ENCODE measurements at regions not wholly inside any gene's neighbourhood (a gene's known extent, or its start where the extent isn't known, plus 50 kb on each side); places are given as distances from the start of the nearest gene placed in this dataset.
"Not testable (repeated sequence)": the region's sequence is repeated elsewhere in the genome, so short reads cannot be mapped to it uniquely, and the experiment has no call there.

GRCh38 chr10:21141946-21142492, 244.9 kb upstream of the NEBL start:
- no peak for DNase-seq (ENCODE audit: low read depth)

DNA sequence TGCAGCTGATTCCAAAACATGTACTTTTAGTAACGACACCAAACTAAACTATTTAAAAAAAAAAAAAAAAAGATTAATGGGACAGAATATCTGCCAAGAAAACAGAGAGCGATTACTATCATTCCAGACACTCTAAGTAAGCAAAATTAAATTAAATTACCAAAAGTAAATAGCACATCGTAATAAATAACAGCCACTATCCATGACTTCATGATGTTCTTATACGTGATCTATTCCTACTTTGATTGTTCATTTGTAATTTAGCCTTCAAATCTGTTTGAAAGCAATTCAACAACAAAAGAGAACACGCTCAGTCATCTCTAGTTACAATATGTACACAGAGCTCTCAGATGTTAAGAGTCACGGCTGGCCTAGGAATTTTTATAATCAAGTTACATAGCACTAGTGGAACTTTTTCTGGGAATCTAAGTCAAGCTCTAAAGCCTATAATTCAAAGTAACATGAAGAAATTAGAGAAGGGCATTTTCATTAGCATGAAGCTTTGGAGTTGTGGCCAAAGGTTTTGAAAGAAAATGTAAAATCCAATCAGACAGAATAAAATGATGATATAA, 241.7 kb upstream of the NEBL start:
- no peak for DNase-seq (ENCODE audit: low read depth)

DNA sequence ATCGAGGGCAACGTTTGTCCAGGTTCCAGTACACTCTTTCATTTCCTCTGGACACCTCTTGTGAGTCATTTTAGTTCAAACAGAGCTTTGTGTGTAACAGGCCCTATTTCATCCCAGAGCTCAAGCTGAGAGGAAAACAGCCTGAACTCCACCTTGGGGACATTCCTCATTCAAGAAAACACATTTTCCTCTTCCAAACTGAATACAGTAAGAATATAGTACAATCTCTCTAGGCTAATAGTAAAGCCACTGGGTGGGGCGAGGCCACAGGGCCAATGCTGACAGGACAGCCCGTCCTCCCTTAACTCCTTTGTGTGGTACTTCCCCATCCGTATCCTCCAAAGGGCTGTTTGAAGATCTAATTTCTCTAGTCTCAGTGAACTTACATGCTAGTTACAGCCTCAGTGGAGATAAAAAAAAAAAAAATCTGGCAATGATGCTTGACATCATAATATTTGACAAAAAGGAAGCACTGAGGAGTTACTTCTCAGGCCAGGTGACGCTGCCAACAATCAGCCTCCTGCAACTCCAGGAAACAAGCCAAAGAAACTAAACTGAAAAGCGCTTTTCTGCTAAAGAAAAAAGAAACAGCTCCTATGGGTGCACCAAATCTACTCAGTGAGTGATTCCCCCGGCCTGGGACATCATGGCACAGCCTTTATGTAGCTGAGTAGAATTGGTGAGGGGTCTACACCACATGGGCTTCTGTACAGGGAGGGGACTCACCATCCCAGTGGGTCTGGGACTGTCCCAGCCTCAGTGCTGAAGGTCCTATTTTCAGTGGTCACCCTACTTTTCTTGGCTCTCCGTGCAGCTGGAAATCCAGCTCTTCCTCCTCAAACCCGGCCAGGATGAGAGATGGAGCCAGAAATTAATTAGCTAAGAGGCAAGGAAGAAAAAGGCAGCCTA, 238.2 kb upstream of the NEBL start:
- DNase-seq (ENCODE audit: low read depth) = no peak

DNA sequence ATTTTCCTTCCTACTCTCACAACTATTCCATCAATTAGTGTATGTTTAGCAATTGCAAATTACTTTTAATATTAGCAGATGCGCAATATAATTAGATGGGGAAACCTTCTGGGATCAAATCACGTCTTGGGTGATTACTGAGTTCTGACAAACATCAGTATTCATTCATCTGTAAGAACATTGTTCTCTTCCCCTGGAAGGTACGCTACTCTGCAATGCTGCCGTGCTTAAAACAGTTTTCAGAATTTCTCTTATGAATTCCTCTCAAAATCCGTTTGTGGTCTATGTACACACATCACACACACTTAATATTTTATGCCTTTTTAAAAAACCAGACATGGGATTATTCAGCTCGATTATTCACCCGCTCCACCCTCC, 237.5 kb upstream of the NEBL start:
- DNase-seq (ENCODE audit: low read depth) = no peak

DNA sequence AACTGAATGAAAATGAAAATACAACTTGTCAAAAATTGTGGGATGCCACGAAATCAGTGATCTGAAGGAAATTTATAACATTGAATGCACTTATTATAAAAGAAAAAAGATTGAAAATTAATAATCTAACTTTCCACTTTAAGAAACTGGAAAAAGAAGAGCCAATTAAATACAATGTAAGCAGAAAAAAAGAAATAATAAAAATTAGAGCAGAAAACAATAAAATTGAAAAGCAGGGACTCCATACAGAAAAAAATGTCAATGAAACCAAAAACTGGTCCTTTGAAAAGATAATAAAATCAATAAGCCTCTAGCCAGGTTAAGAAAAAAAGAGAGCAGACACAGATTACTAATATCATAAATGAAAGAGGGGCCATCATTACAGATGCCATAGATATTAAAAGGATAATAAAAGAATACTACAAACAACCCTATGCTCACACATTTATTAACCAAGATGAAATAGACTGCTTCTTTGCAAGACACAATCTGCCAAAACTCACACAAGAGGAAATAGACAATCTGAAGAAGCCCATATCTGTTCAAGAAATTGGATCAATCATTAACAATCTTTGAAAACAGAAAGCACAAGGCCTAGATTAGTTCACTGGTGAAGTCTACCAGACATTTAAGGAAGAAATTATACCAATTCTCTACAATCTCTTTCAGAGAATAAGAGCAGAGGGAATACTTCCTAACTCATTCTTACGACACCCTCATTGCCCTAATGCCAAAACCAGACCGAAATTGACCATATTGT, 233.8 kb upstream of the NEBL start:
- no peak for DNase-seq (ENCODE audit: low read depth)

DNA sequence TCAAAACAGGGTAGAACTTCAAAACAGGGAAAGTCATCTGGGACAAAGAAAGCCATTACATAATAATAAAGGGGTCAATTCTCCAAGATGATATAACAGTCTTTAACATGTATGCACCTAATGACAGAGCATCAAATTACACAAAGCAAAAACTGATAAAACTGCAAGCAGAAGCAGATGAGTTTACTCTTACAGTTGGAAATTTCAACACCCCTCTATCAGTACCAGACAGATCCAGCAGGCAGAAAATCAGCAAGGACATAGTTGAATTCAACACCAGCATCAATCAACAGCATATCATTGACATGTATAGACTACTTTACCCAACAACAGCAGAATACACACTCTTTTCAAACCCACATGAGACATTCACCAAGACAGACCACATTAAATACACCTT, 233.0 kb upstream of the NEBL start:
- DNase-seq (ENCODE audit: low read depth) = no peak

DNA sequence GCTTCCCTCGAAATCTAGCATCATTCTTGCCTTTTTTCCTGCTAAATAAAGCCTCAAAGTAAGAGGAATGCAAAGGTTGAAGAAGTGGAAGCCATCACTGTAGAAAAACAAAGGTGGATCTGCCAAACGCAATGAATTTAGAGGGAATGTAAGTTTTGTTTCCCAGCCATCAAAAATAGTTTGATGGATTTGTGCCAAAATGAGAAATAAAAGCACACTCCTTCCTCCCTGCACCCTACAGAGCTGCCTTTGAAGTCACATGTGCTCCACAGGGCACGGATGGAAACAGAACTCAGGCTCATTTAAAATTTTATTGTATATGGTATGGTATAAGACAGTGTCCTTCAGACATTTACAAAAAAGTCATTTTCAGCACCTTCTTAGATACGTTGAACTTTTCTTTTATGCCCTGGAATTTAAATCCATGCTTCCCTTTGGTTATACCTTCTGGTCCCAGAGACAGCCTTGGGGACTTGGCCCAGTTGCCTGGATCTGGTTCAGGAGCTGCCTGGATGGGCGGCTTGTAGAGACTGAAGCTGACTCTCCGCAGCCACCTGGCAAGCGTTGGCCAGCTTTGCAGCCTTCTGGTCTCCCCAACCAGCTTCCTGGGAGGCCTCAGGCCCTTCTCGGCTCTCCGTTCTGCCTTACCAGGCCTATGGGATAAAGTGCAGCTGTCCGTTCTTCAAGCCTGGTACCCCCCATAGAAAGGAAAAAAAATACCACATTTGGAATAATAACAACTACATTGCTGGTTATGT, 228.5 kb upstream of the NEBL start:
- DNase-seq (ENCODE audit: low read depth) = no peak

DNA sequence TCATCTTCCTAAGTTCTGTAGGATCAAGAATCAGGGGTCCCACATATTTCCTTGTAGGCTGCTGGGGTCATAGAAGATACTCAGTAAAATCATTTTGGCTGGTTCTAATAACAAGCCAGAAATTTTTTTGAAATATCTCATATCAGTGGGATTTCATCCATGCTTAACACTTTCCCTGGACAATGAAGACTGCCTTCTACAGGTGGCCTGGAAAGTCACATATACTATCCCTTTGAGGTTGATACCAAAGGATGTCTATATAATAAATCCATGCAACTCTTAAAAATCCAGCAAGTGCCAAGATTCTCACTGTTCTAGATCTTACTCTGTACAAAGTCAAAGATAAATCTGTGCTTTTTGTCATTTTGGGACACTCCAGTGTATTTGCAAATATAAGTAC, 225.8 kb upstream of the NEBL start:
- DNase-seq (ENCODE audit: low read depth) = no peak

- DNase-seq (ENCODE audit: low read depth) = not testable (repeated sequence)
Observed at GRCh38 chr10:21121822-21122221, 224.7 kb upstream of the NEBL start.

GRCh38 chr10:21114683-21115082, 217.6 kb upstream of the NEBL start:
- DNase-seq (ENCODE audit: low read depth) = no peak

- DNase-seq (ENCODE audit: low read depth) = no peak
Observed at GRCh38 chr10:21110358-21110757, 213.2 kb upstream of the NEBL start.

DNA sequence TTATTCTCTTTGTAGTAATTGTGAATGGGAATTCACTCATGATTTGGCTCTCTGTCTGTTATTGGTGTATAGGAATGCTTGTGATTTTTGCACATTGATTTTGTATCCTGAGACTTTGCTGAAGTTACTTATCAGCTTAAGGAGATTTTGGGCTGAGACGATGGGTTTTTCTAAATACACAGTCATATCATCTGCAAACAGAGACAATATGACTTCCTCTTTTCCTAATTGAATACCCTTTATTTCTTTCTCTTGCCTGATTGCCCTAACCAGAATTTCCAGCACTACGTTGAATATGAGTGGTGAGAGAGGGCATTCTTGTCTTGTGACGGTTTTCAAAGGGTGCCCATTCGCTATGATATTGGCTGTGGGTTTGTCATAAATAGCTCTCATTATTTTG, 209.8 kb upstream of the NEBL start:
- DNase-seq (ENCODE audit: low read depth) = not testable (repeated sequence)

DNA sequence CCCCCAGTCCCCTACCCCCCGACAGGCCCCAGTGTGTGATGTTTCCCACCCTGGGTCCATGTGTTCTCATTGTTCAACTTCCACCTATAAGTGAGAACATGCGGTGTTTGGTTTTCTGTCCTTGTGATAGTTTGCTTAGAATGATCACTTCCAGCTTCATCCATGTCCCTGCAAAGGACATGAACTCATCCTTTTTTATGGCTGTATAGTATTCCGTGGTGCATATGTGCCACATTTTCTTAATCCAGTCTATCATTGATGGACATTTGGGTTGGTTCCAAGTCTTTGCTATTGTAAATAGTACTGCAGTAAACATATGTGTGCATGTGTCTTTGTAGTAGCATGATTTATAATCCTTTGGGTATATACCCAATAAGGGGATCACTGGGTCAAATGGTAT, 208.2 kb upstream of the NEBL start:
- not testable (repeated sequence) for DNase-seq (ENCODE audit: low read depth)

- no peak for DNase-seq (ENCODE audit: low read depth)
Observed at GRCh38 chr10:21100871-21101514, 203.9 kb upstream of the NEBL start.

DNA sequence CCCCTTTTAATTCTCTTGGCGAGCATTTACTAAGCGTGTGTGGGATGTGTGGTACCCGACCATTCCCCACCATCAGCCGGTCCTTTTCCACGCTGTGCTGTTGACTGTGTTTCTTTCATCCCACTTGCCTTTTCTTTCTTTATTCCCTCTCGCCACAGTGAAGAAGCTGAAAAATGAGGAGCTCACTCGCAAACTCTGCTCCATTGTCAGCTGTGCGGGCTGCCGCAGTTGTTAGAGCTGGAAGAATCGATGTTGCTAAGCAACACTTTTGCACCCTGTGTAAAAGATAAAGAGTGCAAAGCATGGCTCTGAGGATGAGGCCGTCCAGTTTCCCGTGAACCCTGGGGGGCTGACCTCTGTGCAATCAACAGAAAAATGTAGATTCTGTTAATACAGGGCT, 203.1 kb upstream of the NEBL start:
- DNase-seq (ENCODE audit: low read depth) = no peak

DNA sequence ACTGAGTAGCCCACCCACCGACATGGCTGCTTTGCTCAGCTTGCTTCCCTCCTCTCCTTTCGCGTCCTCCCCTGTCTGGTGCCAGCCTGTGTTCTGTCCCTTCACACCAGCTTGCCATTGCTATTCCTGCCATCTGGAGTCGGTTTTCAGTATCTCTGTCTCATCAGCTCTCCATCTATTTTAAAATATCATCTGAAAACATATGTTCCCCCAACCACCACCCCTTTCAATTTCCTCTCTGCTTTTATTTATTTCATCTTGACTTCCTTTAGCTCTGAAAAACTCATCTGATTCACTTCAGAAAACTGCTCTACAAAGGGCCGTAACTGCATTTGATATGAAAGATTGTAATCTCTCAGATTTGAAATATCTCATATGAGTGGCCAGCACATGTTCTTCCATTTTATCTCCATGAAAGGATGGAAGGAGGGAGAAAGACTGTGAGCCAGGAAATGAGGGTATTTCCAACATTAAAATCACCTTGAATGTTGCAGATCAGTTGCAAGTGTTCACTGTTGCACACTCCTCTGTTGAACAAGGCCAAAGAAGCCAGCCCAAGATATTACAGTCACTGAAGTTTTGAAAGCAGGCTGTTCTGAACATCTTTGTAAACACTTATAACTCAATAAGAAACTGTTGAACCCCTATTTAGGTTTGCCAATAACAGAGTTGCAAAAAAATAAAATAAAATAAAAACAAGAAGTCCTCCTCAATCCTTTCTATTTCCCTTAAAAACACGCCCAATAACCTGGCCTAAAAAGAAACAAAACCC, 202.4 kb upstream of the NEBL start:
- no peak for DNase-seq (ENCODE audit: low read depth)

- no peak for DNase-seq (ENCODE audit: low read depth)
Observed at GRCh38 chr10:21097926-21098355, 200.8 kb upstream of the NEBL start.

DNA sequence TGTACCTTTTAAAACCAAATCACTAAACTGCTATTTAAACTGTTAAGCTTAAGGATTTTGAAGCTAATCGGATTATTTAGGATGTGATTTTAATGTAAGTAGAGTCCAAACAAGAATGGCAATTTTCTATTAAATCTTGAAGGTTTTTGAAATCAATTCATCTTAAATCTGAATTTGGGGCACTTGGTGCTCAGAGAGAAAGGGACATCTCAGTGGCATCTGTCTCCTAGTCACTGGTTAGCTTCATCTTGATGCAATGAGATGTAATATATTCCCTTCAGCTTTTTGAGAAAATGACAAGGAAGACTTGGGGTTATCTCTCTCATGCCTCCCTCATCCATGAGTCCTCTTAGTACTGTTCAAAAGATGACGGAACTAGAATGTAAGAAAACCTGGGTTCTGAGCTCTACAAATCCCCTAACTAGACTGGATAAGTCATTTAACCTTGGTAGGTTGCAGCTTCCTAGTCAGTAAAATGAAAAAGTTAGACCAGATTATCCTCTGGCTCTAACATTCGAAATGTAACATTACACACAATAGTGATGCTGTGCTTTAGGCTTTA, 198.5 kb upstream of the NEBL start:
- no peak for DNase-seq (ENCODE audit: low read depth)

DNA sequence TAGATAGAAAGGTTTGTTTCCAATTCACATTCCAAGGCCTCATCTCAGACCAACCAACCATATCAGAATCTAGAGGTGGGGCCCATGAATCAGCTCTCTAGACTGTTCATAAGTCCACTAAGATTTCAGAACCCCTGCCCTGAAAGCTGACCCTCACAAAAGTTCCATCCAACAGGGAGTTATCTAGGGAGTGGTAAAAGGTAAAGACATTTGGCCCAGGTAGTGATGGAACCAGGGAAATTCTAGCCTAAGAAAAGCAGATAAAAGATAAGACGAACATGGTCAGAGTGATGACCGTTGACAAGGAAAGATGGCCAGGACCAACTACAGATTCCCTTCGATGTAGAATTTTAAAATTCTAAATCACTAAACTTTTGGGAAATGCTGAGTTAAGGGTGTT, 198.0 kb upstream of the NEBL start:
- DNase-seq (ENCODE audit: low read depth) = no peak

Measured in GM04503 (cell line).